Epithelial cell of esophagus (primary cell): ENCODE measurements at regions not wholly inside any gene's neighbourhood (a gene's known extent, or its start where the extent isn't known, plus 50 kb on each side); places are given as distances from the start of the nearest gene placed in this dataset.

Experiments
- DNase-seq: peaks from one replicate; pipeline ENCODE4 v3.0.0; 2010; ENCODE audit warnings: low read depth
- H3K4me3 ChIP-seq: 2 replicates; pipeline ENCODE4 v1.5.1; 2011; ENCODE audit warnings: mild to moderate bottlenecking, low read length, control low read depth
- TF ChIP-seq, protein P1 (sequence below): IDR thresholded peaks from 2 replicates; pipeline ENCODE4 v1.5.1; 2011; ENCODE audit warnings: low read depth, mild to moderate bottlenecking, low read length, control low read depth, inconsistent platforms; ENCODE audit not compliant: insufficient read depth; ENCODE audit errors: missing control alignments

DNA sequence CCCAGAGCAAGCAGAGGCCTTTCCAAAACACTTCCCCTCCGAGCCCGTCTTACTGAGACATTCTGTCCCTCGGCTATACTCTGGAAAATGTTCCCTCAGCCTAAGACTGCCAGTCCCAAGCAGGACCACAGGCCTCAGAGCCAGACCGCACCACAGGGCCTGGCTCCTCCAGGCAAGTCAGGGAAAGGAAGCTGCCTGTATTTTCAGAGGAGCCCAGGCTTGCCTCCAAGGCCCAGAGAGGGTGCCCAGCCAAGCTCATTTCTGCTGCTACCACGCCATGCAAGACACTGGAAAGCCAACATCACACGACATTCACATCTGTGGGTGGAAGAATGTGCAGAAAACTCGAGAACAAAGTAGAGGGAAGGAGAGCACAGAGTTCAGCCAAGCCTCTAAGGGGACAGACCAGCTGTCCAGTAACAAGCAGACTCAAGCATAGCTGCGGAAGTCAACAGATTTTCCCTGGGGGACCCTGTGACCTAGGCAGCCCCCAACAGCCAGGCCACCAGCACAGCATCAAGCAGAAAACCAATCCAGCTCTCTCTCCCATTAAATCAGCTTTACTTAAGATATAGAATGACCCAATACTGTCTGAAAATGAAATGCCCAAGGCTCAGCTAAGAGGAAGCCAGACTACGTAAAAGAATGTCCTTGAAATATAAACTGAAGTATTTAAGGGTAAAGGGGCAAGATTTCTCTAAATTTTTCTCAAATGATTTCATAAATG lies 123.9 kb downstream of the ZFP36L2 start:
- no peak overlapping the region for H3K4me3 ChIP-seq
- DNase-seq, result no peak
- TF ChIP-seq, protein P1, sequence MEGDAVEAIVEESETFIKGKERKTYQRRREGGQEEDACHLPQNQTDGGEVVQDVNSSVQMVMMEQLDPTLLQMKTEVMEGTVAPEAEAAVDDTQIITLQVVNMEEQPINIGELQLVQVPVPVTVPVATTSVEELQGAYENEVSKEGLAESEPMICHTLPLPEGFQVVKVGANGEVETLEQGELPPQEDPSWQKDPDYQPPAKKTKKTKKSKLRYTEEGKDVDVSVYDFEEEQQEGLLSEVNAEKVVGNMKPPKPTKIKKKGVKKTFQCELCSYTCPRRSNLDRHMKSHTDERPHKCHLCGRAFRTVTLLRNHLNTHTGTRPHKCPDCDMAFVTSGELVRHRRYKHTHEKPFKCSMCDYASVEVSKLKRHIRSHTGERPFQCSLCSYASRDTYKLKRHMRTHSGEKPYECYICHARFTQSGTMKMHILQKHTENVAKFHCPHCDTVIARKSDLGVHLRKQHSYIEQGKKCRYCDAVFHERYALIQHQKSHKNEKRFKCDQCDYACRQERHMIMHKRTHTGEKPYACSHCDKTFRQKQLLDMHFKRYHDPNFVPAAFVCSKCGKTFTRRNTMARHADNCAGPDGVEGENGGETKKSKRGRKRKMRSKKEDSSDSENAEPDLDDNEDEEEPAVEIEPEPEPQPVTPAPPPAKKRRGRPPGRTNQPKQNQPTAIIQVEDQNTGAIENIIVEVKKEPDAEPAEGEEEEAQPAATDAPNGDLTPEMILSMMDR, result no peak

DNA sequence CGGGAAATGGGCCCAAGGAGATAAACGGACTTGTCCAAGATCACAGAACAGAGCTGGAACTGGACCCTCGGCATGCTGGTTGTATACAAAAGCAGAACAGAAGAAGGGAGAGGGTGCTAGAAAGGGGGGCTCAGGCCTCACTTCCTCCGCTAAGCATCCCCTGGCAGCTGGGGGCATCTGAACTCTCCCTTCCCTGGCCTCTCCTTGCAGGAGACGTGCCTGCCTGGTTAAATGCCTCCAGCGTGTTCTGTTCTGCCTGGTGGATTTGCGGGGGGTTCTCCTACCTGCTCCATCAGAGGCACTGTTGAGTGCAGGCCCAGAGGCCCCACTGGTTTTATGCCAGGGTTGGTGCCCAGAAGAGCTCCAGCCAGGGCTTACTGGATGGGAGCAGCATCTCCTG lies 124.7 kb downstream of the ZFP36L2 start:
- TF ChIP-seq, protein P1, result no peak
- no peak for DNase-seq
- H3K4me3 ChIP-seq, result no peak overlapping the region

DNA sequence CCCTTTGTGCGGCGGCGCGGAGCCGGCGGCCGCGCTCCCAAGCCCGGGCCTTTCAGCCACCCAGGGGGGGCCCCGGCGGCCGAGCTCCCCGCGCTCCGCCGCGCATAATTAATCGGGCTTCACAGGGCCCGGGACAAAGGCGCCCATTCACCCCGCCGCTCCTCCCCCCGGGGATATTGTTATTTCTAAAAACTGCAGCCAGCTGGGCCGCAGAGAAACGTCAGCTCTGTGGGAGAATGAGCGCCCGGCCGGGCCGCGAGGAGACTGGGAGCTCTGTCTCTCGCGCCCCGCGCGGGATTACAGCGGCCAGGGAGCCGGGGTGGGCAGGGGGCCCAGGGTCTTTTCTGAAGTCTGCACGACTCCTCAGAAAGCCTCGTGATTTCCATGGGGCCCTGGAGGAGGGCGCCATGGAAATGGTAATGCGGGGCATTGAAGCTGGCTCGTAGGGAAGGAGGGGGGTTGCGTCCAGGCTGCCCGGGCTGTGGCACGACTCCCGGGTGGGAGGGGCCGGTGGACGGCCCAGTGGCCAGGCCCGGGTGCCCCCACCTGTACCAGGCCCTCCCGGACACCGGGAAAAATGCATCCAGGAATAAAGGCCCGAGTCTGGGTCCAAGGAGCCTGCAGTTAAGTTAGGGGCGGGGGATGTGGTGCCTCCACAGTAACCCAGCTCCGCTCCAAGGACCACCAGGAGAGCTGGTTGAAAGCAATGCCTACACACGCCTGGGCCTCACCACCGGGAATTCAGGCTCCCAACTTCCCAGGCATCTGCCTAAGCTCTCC lies 125.3 kb downstream of the ZFP36L2 start:
- H3K4me3 ChIP-seq, result no peak overlapping the region
- peak; percentile 30 for DNase-seq
- TF ChIP-seq, protein P1, result no peak

DNA sequence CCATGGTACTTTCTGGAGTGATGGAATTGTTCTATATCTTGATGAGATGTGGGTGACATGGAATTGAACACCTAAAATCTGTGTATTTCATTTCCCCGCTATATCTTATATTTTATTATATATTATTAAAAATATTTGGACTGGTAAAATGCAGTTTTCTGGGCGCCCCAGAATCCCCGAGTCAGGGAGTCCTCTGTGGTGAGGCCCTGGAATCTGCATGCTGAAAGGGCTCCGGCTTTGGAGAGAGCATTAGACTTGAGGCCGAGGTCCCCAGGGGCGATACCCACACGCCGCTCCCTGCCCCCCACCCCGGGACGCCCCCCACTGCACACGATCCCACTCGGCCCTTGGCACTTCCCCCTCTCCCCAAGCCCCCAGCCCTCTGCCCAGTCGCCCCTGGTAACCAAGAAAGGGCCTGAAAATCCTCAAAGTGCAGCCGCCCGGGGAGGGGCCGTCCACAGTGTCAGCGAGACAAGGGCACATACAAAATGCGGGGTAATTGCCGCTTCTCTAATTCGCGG lies 126.0 kb downstream of the ZFP36L2 start:
- no peak for DNase-seq
- TF ChIP-seq, protein P1, result no peak
- H3K4me3 ChIP-seq, result no peak overlapping the region

- TF ChIP-seq, protein P1, result no peak
- H3K4me3 ChIP-seq, result no peak overlapping the region
- no peak for DNase-seq
Observed at GRCh38 chr2:43099797-43100196, 126.6 kb downstream of the ZFP36L2 start.

- TF ChIP-seq, protein P1, result no peak
- H3K4me3 ChIP-seq, result no peak overlapping the region
- no peak for DNase-seq
Observed at GRCh38 chr2:43098539-43098938, 127.9 kb downstream of the ZFP36L2 start.
